ENCODE measurements at regions not wholly inside any gene's neighbourhood (a gene's known extent, or its start where the extent isn't known, plus 50 kb on each side); places are given as distances from the start of the nearest gene placed in this dataset.

- ChIA-PET POLR2A (ENCODE audit: unreplicated experiment) (no interaction called here), CTCF (no interaction called here)
- DNase-seq: no peak
- no peaks in the 10 kb centered on the region for H3K9me3 ChIP-seq (ENCODE audit: insufficient read depth, low read depth)
- BruUV-seq (replicated peaks): no TSS peak
- H3K27me3 ChIP-seq (ENCODE audit: insufficient read depth, low read depth): no peaks in the 10 kb centered on the region
- no peak overlapping the region for H2AFZ ChIP-seq
- H3K79me2 ChIP-seq (ENCODE audit: low read depth): no peaks in the 10 kb centered on the region
- no peak overlapping the region for H3K27ac ChIP-seq
- H3F3A ChIP-seq (ENCODE audit: insufficient read depth, low read depth): no peaks in the 10 kb centered on the region
- intact Hi-C loops (cut with micrococcal nuclease; ENCODE audit: unreplicated experiment): no loop called here
- H3K4me2 ChIP-seq: no peak overlapping the region
- no peak overlapping the region for H3K4me3 ChIP-seq
- no peaks in the 10 kb centered on the region for H3K36me3 ChIP-seq (ENCODE audit: low read depth)
- no peaks in the 10 kb centered on the region for H4K20me1 ChIP-seq (ENCODE audit: insufficient read depth)
- no peaks in the 10 kb centered on the region for H3K4me1 ChIP-seq (replicated peaks; ENCODE audit: insufficient read depth)
- TF ChIP-seq CTCF (conservative IDR thresholded peaks at IDR 0.05) (no peak), EZH2 (IDR thresholded peaks at IDR 0.05; ENCODE audit: low read depth) (no peak)
- no peaks in the 10 kb centered on the region for H3K9me2 ChIP-seq (ENCODE audit: insufficient read depth)
These were observed 1615.8 kb upstream of the TMEFF2 start for GRCh38 chr2:193810533-193810932.

- Histone ChIP-seq H3K4me1 (replicated peaks; ENCODE audit: insufficient read depth) (no peaks in the 10 kb centered on the region), H3K9me3 (ENCODE audit: insufficient read depth, low read depth) (no peaks in the 10 kb centered on the region), H3K27ac (no peak overlapping the region), H3K36me3 (ENCODE audit: low read depth) (no peaks in the 10 kb centered on the region), H3K4me2 (no peak overlapping the region), H3K27me3 (ENCODE audit: insufficient read depth, low read depth) (no peaks in the 10 kb centered on the region), H3K79me2 (ENCODE audit: low read depth) (no peaks in the 10 kb centered on the region), H3F3A (ENCODE audit: insufficient read depth, low read depth) (no peaks in the 10 kb centered on the region), H3K4me3 (no peak overlapping the region), H4K20me1 (ENCODE audit: insufficient read depth) (no peaks in the 10 kb centered on the region), H3K9me2 (ENCODE audit: insufficient read depth) (no peaks in the 10 kb centered on the region), H2AFZ (no peak overlapping the region)
- no TSS peak for BruUV-seq (replicated peaks)
- DNase-seq: no peak
- POLR2A ChIA-PET (ENCODE audit: unreplicated experiment): no interaction called here
- TF ChIP-seq EZH2 (IDR thresholded peaks at IDR 0.05; ENCODE audit: low read depth) (no peak), CTCF (conservative IDR thresholded peaks at IDR 0.05) (no peak)
- CTCF ChIA-PET: no interaction called here
- intact Hi-C loops (cut with micrococcal nuclease; ENCODE audit: unreplicated experiment): no loop called here
These were observed 1614.1 kb upstream of the TMEFF2 start for GRCh38 chr2:193808877-193809276.

- CTCF ChIA-PET: no interaction called here
- H4K20me1 ChIP-seq (ENCODE audit: insufficient read depth): no peaks in the 10 kb centered on the region
- DNase-seq: no peak
- no peaks in the 10 kb centered on the region for H3K27me3 ChIP-seq (ENCODE audit: insufficient read depth, low read depth)
- no peak overlapping the region for H2AFZ ChIP-seq
- no peak overlapping the region for H3K4me2 ChIP-seq
- no peaks in the 10 kb centered on the region for H3K79me2 ChIP-seq (ENCODE audit: low read depth)
- intact Hi-C loops (cut with micrococcal nuclease; ENCODE audit: unreplicated experiment): no loop called here
- no peak overlapping the region for H3K27ac ChIP-seq
- TF ChIP-seq CTCF (conservative IDR thresholded peaks at IDR 0.05) (no peak), EZH2 (IDR thresholded peaks at IDR 0.05; ENCODE audit: low read depth) (no peak)
- H3K9me3 ChIP-seq (ENCODE audit: insufficient read depth, low read depth): no peaks in the 10 kb centered on the region
- no peaks in the 10 kb centered on the region for H3K4me1 ChIP-seq (replicated peaks; ENCODE audit: insufficient read depth)
- POLR2A ChIA-PET (ENCODE audit: unreplicated experiment): no interaction called here
- H3K9me2 ChIP-seq (ENCODE audit: insufficient read depth): no peaks in the 10 kb centered on the region
- no TSS peak for BruUV-seq (replicated peaks)
- no peak overlapping the region for H3K4me3 ChIP-seq
- H3K36me3 ChIP-seq (ENCODE audit: low read depth): no peaks in the 10 kb centered on the region
- no peaks in the 10 kb centered on the region for H3F3A ChIP-seq (ENCODE audit: insufficient read depth, low read depth)
These were observed 1611.5 kb upstream of the TMEFF2 start for GRCh38 chr2:193806088-193806774.

All from PC-9 (cell line).